Endothelial cell of umbilical vein (primary cell): ENCODE measurements at regions not wholly inside any gene's neighbourhood (a gene's known extent, or its start where the extent isn't known, plus 50 kb on each side); places are given as distances from the start of the nearest gene placed in this dataset.

ENCODE experiments used
- GATA2 ChIP-seq: IDR thresholded peaks from 2 replicates; pipeline ENCODE4 v1.7.0; 2011; ENCODE audit warnings: low read depth, mild to moderate bottlenecking, moderate library complexity, mixed read lengths, low read length; ENCODE audit not compliant: insufficient read length, insufficient read depth
- POLR2A ChIP-seq: IDR thresholded peaks from 2 replicates; pipeline ENCODE4 v1.6.1; 2012; ENCODE audit warnings: low read depth, mild to moderate bottlenecking, control low read depth, low read length
- POLR2AphosphoS5 ChIP-seq: IDR thresholded peaks from 2 replicates; pipeline ENCODE4 v1.6.1; 2012; ENCODE audit warnings: low read depth, mild to moderate bottlenecking, control low read depth, low read length, moderate library complexity; ENCODE audit not compliant: insufficient read depth
- TF ChIP-seq, protein P1 (sequence below), 2 donors: IDR thresholded peaks; 1 replicate in 1 of 2; 2 replicates in 1 of 2; pipeline ENCODE4 v1.5.1; 2011; ENCODE audit warnings: low read length in 2 of 2, mild to moderate bottlenecking in 2 of 2, moderate library complexity in 2 of 2, control low read depth in 1 of 2, inconsistent platforms in 1 of 2, low read depth in 1 of 2; ENCODE audit not compliant: insufficient read depth in 1 of 2; ENCODE audit errors: extremely low read depth in 1 of 2
- TF ChIP-seq, protein P2 (sequence below): IDR thresholded peaks from 2 replicates; pipeline ENCODE4 v1.6.1; 2011; ENCODE audit not compliant: insufficient read depth, insufficient read length

DNA sequence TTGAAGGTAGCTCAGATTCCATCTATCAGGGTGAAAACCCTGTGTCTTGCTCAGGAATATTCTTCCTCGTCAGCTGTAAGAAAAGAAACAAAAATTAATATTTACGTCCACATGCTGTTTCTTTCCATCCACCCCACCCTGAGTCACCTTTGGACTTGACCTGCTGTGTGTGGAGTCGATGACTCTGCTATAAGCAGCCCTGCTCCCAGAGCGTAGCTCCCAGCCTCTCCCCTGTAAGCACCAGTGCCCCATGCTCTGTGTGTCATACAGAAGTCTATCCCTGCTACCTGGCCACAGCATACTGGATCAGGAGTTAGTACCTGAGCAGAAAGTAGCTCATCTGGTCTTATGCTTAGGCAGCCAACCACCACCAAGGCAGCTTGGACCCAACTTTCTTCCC lies 223.6 kb downstream of the SOD2 start:
- TF ChIP-seq, protein P1, sequence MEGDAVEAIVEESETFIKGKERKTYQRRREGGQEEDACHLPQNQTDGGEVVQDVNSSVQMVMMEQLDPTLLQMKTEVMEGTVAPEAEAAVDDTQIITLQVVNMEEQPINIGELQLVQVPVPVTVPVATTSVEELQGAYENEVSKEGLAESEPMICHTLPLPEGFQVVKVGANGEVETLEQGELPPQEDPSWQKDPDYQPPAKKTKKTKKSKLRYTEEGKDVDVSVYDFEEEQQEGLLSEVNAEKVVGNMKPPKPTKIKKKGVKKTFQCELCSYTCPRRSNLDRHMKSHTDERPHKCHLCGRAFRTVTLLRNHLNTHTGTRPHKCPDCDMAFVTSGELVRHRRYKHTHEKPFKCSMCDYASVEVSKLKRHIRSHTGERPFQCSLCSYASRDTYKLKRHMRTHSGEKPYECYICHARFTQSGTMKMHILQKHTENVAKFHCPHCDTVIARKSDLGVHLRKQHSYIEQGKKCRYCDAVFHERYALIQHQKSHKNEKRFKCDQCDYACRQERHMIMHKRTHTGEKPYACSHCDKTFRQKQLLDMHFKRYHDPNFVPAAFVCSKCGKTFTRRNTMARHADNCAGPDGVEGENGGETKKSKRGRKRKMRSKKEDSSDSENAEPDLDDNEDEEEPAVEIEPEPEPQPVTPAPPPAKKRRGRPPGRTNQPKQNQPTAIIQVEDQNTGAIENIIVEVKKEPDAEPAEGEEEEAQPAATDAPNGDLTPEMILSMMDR (IDR thresholded peaks at IDR 0.05; ENCODE audit: extremely low read depth in 1 of 2, insufficient read depth in 1 of 2, low read depth in 1 of 2, low read length in 2 of 2), result no peak
- no peak for TF ChIP-seq POLR2AphosphoS5
- TF ChIP-seq, protein P2, sequence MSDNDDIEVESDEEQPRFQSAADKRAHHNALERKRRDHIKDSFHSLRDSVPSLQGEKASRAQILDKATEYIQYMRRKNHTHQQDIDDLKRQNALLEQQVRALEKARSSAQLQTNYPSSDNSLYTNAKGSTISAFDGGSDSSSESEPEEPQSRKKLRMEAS, result no peak
- TF ChIP-seq POLR2A, result no peak
- no peak for TF ChIP-seq GATA2
